HCT116 (cell line): ENCODE measurements at regions not wholly inside any gene's neighbourhood (a gene's known extent, or its start where the extent isn't known, plus 50 kb on each side); places are given as distances from the start of the nearest gene placed in this dataset.

Experiments
- CTCF ChIP-seq, 3 experiments: fragments of 200-600 bp in 1 of 3; sonication (generic) in 1 of 3; IDR thresholded peaks in 2 of 3; conservative IDR thresholded peaks in 1 of 3; 2 replicates each; pipeline ENCODE4 v1.5.1; 2012 to 2017; ENCODE audit warnings: low read depth in 2 of 3, low read length in 2 of 3, antibody characterized with exemption in 1 of 3, borderline replicate concordance in 1 of 3, control low read depth in 1 of 3, mild to moderate bottlenecking in 1 of 3, mixed read lengths in 1 of 3, mixed run types in 1 of 3, moderate library complexity in 1 of 3; ENCODE audit not compliant: insufficient read depth in 1 of 3
- EZH2 ChIP-seq: fragments of 200-600 bp; sonication (generic); IDR thresholded peaks from 2 replicates; pipeline ENCODE4 v1.6.1; 2017; ENCODE audit warnings: antibody characterized with exemption, mixed run types
- EZH2phosphoT487 ChIP-seq: fragments of 200-600 bp; IDR thresholded peaks from 2 replicates; pipeline ENCODE4 v1.6.1; 2018; ENCODE audit warnings: antibody characterized with exemption, borderline replicate concordance
- JUND ChIP-seq: IDR thresholded peaks from 2 replicates; pipeline ENCODE4 v1.6.1; 2012
- MAX ChIP-seq: IDR thresholded peaks from 2 replicates; pipeline ENCODE4 v1.6.1; 2012
- POLR2AphosphoS5 ChIP-seq: IDR thresholded peaks from 2 replicates; pipeline ENCODE4 v1.6.1; 2011; ENCODE audit warnings: mild to moderate bottlenecking, low read depth, low read length, moderate library complexity
- RAD21 ChIP-seq: IDR thresholded peaks from 2 replicates; pipeline ENCODE4 v1.6.1; 2012; ENCODE audit warnings: low read depth, mild to moderate bottlenecking
- SP1 ChIP-seq: IDR thresholded peaks from 2 replicates; pipeline ENCODE4 v1.6.1; 2012; ENCODE audit warnings: low read depth
- TCF7L2 ChIP-seq: IDR thresholded peaks from 2 replicates; pipeline ENCODE4 v1.7.0; 2011; ENCODE audit warnings: borderline replicate concordance, inconsistent platforms; ENCODE audit not compliant: insufficient read depth, insufficient read length; ENCODE audit errors: extremely low read depth
- ZFX ChIP-seq: fragments of 450-650 bp; IDR thresholded peaks from 2 replicates; pipeline ENCODE4 v1.6.1; 2017
- ZNF274 ChIP-seq: fragments of 200-500 bp; sonication (Bioruptor generic); IDR thresholded peaks from 2 replicates; pipeline ENCODE4 v1.6.1; 2014; ENCODE audit warnings: mild to moderate bottlenecking, low read depth, low read length, inconsistent platforms

- TF ChIP-seq CTCF (IDR thresholded peaks at IDR 0.05 in 2 of 3, conservative IDR thresholded peaks at IDR 0.05 in 1 of 3; ENCODE audit: borderline replicate concordance in 1 of 3, insufficient read depth in 1 of 3, low read depth in 2 of 3, low read length in 2 of 3) (no peak), EZH2 (no peak), RAD21 (no peak), POLR2AphosphoS5 (no peak), JUND (no peak), TCF7L2 (no peak), EZH2phosphoT487 (no peak), SP1 (no peak), ZFX (no peak), MAX (no peak), ZNF274 (no peak)
These were observed 329.0 kb downstream of the C11orf87 start for GRCh38 chr11:109750964-109751363.
